K562 (cell line): ENCODE measurements at regions not wholly inside any gene's neighbourhood (a gene's known extent, or its start where the extent isn't known, plus 50 kb on each side); places are given as distances from the start of the nearest gene placed in this dataset.

Source experiments
- BCL6 ChIP-seq: fragments of 250-450 bp; sonication (Bioruptor Pico); IDR thresholded peaks from 2 replicates; pipeline ENCODE4 v1.4.0; 2020
- CREB1 ChIP-seq, 2 experiments: sonication (generic) in 1 of 2; formaldehyde crosslinking in 1 of 2; IDR thresholded peaks; 2 replicates each; pipeline versions ENCODE4 v1.6.1 to v1.8.0; 2012 to 2022; ENCODE audit warnings: inconsistent platforms in 1 of 2, mild to moderate bottlenecking in 1 of 2, missing genetic modification reagents in 1 of 2, moderate library complexity in 1 of 2
- ELF4 ChIP-seq: fragments of 450-650 bp; formaldehyde crosslinking; IDR thresholded peaks from 2 replicates; pipeline ENCODE4 v1.4.0; 2022; ENCODE audit warnings: missing genetic modification characterization
- HIVEP1 ChIP-seq: fragments of 250-450 bp; sonication (Bioruptor Pico); IDR thresholded peaks from 2 replicates; pipeline ENCODE4 v1.4.0; 2020; ENCODE audit warnings: mild to moderate bottlenecking
- KLF13 ChIP-seq: fragments of 450-650 bp; IDR thresholded peaks from 2 replicates; pipeline ENCODE4 v1.6.1; 2016; ENCODE audit warnings: missing genetic modification characterization, low read depth, mild to moderate bottlenecking, missing compliant biosample characterization, moderate library complexity, borderline replicate concordance
- MBD1 ChIP-seq: fragments of 250-450 bp; sonication (Bioruptor Pico); IDR thresholded peaks from 2 replicates; pipeline ENCODE4 v1.8.0; 2022; ENCODE audit warnings: inconsistent platforms
- PHB2 ChIP-seq: fragments of 450-650 bp; IDR thresholded peaks from 2 replicates; pipeline ENCODE4 v1.6.1; 2017; ENCODE audit warnings: low read depth
- SIX5 ChIP-seq, 2 experiments: IDR thresholded peaks; 2 replicates each; pipeline ENCODE4 v1.6.1; 2011; ENCODE audit warnings: low read length in 2 of 2, borderline replicate concordance in 1 of 2, low read depth in 1 of 2, mild to moderate bottlenecking in 1 of 2, moderate library complexity in 1 of 2; ENCODE audit not compliant: insufficient read depth in 1 of 2
- SRSF3 ChIP-seq: fragments of 200-400 bp; formaldehyde crosslinking; IDR thresholded peaks from 2 replicates; pipeline ENCODE4 v1.6.1; 2016; ENCODE audit warnings: mild to moderate bottlenecking, low read length, moderate library complexity; ENCODE audit not compliant: insufficient read depth
- TCF7 ChIP-seq: sonication (generic); IDR thresholded peaks from 2 replicates; pipeline ENCODE4 v1.6.1; 2016; ENCODE audit warnings: antibody characterized with exemption, borderline replicate concordance
- YY1 ChIP-seq, 3 experiments: IDR thresholded peaks; 2 replicates each; pipeline ENCODE4 v1.6.1; 2011; ENCODE audit warnings: low read length in 2 of 3, mild to moderate bottlenecking in 2 of 3, moderate library complexity in 2 of 3, borderline replicate concordance in 1 of 3, control low read depth in 1 of 3, low read depth in 1 of 3; ENCODE audit not compliant: insufficient read depth in 3 of 3, insufficient replicate concordance in 2 of 3, control insufficient read depth in 1 of 3, insufficient read length in 1 of 3; ENCODE audit errors: extremely low read depth in 1 of 3
- ZBTB49 ChIP-seq: sonication (generic); formaldehyde crosslinking; IDR thresholded peaks from 2 replicates; pipeline ENCODE4 v1.8.0; 2022; ENCODE audit warnings: missing genetic modification reagents, mild to moderate bottlenecking, borderline replicate concordance
- ZNF121 ChIP-seq: sonication (generic); formaldehyde crosslinking; conservative IDR thresholded peaks from 2 replicates; pipeline ENCODE4 v1.8.0; 2022; ENCODE audit warnings: missing genetic modification reagents
- ZNF212 ChIP-seq: fragments of 450-650 bp; formaldehyde crosslinking; IDR thresholded peaks from 2 replicates; pipeline ENCODE4 v1.4.0; 2020; ENCODE audit warnings: mild to moderate bottlenecking
- ZNF3 ChIP-seq: fragments of 250-450 bp; sonication (Bioruptor Pico); IDR thresholded peaks from 2 replicates; pipeline ENCODE4 v1.5.0; 2021; ENCODE audit warnings: mild to moderate bottlenecking, moderate library complexity
- ZNF41 ChIP-seq: fragments of 250-450 bp; sonication (Bioruptor Pico); conservative IDR thresholded peaks from 2 replicates; pipeline ENCODE4 v1.4.0; 2020; ENCODE audit warnings: mild to moderate bottlenecking
- ZNF561 ChIP-seq: fragments of 450-650 bp; formaldehyde crosslinking; conservative IDR thresholded peaks from 2 replicates; pipeline ENCODE4 v1.4.0; 2020; ENCODE audit warnings: mild to moderate bottlenecking, moderate library complexity
- ZNF584 ChIP-seq: fragments of 200-800 bp; sonication (Bioruptor generic); IDR thresholded peaks from 2 replicates; pipeline ENCODE4 v1.6.1; 2016; ENCODE audit warnings: low read depth, mild to moderate bottlenecking, missing genetic modification characterization, missing compliant biosample characterization
- ZNF699 ChIP-seq: fragments of 250-450 bp; sonication (Bioruptor Pico); IDR thresholded peaks from 2 replicates; pipeline ENCODE4 v1.8.0; 2021; ENCODE audit warnings: mild to moderate bottlenecking, moderate library complexity; ENCODE audit not compliant: insufficient replicate concordance
- TF ChIP-seq, protein P1 (sequence below), 2 experiments: IDR thresholded peaks in 1 of 2; conservative IDR thresholded peaks in 1 of 2; 2 replicates each; pipeline ENCODE4 v1.6.1; 2016; ENCODE audit warnings: low read depth in 2 of 2, mild to moderate bottlenecking in 1 of 2, missing compliant biosample characterization in 1 of 2, missing genetic modification characterization in 1 of 2, moderate library complexity in 1 of 2

DNA sequence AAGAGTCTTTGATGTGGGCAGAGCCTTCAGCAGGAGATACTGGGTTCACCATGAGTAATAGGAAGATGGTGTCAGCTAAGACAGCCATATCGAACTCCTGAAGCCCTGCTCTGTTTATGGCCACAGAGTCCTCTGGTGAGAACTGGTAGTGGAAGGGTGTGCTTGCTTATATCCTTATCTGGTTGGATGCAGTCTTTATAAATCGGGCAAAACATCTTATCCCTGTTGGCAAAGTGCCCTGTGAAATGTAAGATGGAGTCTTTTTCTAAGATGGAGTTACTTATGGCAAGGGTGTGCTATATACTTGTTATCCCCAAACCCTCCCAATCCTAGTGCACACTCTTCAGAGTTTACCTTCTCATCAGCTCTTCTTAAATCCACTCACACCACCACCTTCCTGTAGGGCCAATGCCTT is 190.8 kb upstream of the PARD3B start (continued):
- TF ChIP-seq ZNF561 (CRISPR knock-in tag) (peak; percentile 90), SRSF3 (no peak), BCL6 (CRISPR knock-in tag) (peak; percentile 95), YY1 (IDR thresholded peaks at IDR 0.05; ENCODE audit: borderline replicate concordance in 1 of 3, control insufficient read depth in 1 of 3, extremely low read depth in 1 of 3, insufficient read depth in 3 of 3, insufficient read length in 1 of 3, insufficient replicate concordance in 2 of 3, low read depth in 1 of 3, low read length in 2 of 3) (peak in 1 of 3 experiments; percentile 55), ZNF212 (CRISPR knock-in tag) (peak; percentile 96; the same call in 1 of the 2 replicates), MBD1 (peak; percentile 90; the same call in 1 of the 2 replicates), CREB1 (IDR thresholded peaks at IDR 0.05) (no peak), CREB1 (CRISPR knock-in tag; IDR thresholded peaks at IDR 0.05) (no peak), PHB2 (no peak), ZNF699 (CRISPR knock-in tag) (no peak), SIX5 (IDR thresholded peaks at IDR 0.05; ENCODE audit: borderline replicate concordance in 1 of 2, insufficient read depth in 1 of 2, low read depth in 1 of 2, low read length in 2 of 2) (no peak), ELF4 (CRISPR knock-in tag) (peak; percentile 92), ZBTB49 (CRISPR knock-in tag) (no peak), ZNF41 (peak; percentile 93), KLF13 (tag) (peak; percentile 93), ZNF3 (CRISPR knock-in tag) (0 out of 2 replicates have a peak, but pooled peaks have one; percentile 33), TCF7 (peak; percentile 88; the same call in 1 of the 2 replicates), HIVEP1 (CRISPR knock-in tag) (peak; percentile 97), ZNF121 (no peak), ZNF584 (CRISPR knock-in tag) (peak; percentile 99)
- TF ChIP-seq, protein P1, sequence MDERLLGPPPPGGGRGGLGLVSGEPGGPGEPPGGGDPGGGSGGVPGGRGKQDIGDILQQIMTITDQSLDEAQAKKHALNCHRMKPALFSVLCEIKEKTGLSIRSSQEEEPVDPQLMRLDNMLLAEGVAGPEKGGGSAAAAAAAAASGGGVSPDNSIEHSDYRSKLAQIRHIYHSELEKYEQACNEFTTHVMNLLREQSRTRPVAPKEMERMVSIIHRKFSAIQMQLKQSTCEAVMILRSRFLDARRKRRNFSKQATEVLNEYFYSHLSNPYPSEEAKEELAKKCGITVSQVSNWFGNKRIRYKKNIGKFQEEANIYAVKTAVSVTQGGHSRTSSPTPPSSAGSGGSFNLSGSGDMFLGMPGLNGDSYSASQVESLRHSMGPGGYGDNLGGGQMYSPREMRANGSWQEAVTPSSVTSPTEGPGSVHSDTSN (CRISPR knock-in tag; IDR thresholded peaks at IDR 0.05; ENCODE audit: low read depth): no peak
- TF ChIP-seq, protein P1 (tag; conservative IDR thresholded peaks at IDR 0.05; ENCODE audit: low read depth): peak; percentile 77
